ENCODE measurements at regions not wholly inside any gene's neighbourhood (a gene's known extent, or its start where the extent isn't known, plus 50 kb on each side); places are given as distances from the start of the nearest gene placed in this dataset.

DNA sequence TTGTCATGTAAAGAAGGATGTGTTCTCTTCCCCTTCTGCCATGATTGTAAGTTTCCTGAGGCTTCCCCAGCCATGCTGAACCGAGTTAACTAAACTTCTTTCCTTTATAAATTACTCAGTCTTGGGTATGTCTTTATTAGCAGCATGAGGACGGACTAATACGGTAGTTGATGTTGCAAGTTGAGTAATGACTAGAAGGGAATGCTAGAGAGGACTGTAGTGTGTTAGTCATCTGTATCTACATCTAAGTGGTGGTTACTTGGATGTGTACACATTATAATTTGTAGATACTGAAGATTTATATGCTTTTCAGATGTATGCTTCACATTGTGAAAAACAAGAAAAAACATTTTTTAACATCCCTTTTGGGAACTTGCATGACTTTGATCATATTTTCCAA is 244.6 kb downstream of the POLR1F start:
- no peaks in the 10 kb centered on the region for H3K36me3 ChIP-seq (ENCODE audit: insufficient read depth)
- TF ChIP-seq, protein P1, sequence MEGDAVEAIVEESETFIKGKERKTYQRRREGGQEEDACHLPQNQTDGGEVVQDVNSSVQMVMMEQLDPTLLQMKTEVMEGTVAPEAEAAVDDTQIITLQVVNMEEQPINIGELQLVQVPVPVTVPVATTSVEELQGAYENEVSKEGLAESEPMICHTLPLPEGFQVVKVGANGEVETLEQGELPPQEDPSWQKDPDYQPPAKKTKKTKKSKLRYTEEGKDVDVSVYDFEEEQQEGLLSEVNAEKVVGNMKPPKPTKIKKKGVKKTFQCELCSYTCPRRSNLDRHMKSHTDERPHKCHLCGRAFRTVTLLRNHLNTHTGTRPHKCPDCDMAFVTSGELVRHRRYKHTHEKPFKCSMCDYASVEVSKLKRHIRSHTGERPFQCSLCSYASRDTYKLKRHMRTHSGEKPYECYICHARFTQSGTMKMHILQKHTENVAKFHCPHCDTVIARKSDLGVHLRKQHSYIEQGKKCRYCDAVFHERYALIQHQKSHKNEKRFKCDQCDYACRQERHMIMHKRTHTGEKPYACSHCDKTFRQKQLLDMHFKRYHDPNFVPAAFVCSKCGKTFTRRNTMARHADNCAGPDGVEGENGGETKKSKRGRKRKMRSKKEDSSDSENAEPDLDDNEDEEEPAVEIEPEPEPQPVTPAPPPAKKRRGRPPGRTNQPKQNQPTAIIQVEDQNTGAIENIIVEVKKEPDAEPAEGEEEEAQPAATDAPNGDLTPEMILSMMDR (conservative IDR thresholded peaks at IDR 0.05; ENCODE audit: low read depth, low read length) = no peak

DNA sequence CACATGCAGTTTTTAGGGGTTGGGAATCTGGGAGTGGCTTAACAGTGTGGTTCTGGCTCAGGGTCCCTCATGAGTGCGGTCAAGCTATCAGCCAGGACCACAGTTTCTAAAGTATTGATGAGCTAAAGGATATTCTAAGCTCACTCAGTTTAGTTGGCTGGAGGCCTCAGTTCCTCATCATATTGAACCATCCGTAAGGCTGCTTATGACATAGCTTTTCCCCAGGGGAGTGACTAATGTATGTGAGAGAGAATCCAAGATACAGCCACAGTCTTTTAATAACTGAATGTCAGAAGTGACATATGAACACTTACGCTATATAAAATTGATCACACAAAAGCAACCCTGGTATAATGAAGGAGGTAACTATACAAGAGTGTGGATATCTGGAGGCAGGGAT is 245.3 kb downstream of the POLR1F start:
- Histone ChIP-seq H3K4me3 (IDR thresholded peaks at IDR 0.05; ENCODE audit: insufficient read depth, low read depth, low read length) (no peak overlapping the region), H3K79me2 (ENCODE audit: insufficient read depth, low read depth) (no peaks in the 10 kb centered on the region), H4K20me1 (ENCODE audit: insufficient read depth) (no peaks in the 10 kb centered on the region), H3K36me3 (ENCODE audit: insufficient read depth) (no peaks in the 10 kb centered on the region), H3K4me2 (no peak overlapping the region), H3K27ac (no peak overlapping the region), H3K4me1 (ENCODE audit: low read depth, poor library complexity, severe bottlenecking) (no peaks in the 10 kb centered on the region), H3K9ac (no peak overlapping the region), H2AFZ (ENCODE audit: low read depth) (no peak overlapping the region), H3K27me3 (ENCODE audit: insufficient read depth, low read depth) (no peaks in the 10 kb centered on the region)
- TF ChIP-seq, protein P1 (conservative IDR thresholded peaks at IDR 0.05; ENCODE audit: low read depth, low read length) = no peak

More for the DNA sequence above, 244.6 kb downstream of the POLR1F start:
- no peaks in the 10 kb centered on the region for H3K79me2 ChIP-seq (ENCODE audit: insufficient read depth, low read depth)
- H4K20me1 ChIP-seq (ENCODE audit: insufficient read depth) = no peaks in the 10 kb centered on the region
- no peaks in the 10 kb centered on the region for H3K27me3 ChIP-seq (ENCODE audit: insufficient read depth, low read depth)
- no peak overlapping the region for H3K9ac ChIP-seq
- no peak overlapping the region for H3K4me2 ChIP-seq
- H3K4me1 ChIP-seq (ENCODE audit: low read depth, poor library complexity, severe bottlenecking) = no peaks in the 10 kb centered on the region
- no peak overlapping the region for H2AFZ ChIP-seq (ENCODE audit: low read depth)
- no peak overlapping the region for H3K4me3 ChIP-seq (IDR thresholded peaks at IDR 0.05; ENCODE audit: insufficient read depth, low read depth, low read length)
- no peak overlapping the region for H3K27ac ChIP-seq

DNA sequence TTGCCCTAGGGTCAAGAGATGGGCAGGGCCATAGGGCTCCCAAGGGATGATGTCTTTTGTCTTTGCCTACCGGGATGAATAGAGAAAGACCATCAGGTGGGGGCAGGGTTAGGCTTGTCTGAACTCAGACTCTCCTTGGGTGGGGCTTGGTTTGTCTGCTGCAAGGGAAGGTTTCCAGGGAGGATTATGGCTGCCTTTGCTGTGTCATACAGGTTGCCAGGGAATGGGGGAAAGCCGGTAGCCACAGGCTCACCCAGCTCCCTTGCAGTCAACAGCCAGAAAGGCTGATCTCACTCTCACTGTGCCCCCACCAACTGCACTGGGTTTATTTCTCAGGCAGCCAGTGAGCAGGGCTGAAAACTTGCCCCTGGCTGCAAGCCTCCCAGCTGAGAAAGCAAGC is 253.2 kb downstream of the POLR1F start:
- no peaks in the 10 kb centered on the region for H3K27me3 ChIP-seq (ENCODE audit: insufficient read depth, low read depth)
- no peak overlapping the region for H3K4me3 ChIP-seq (IDR thresholded peaks at IDR 0.05; ENCODE audit: insufficient read depth, low read depth, low read length)
- H3K27ac ChIP-seq = no peak overlapping the region
- no peak overlapping the region for H3K4me2 ChIP-seq
- no peaks in the 10 kb centered on the region for H3K79me2 ChIP-seq (ENCODE audit: insufficient read depth, low read depth)
- TF ChIP-seq, protein P1 (conservative IDR thresholded peaks at IDR 0.05; ENCODE audit: low read depth, low read length) = no peak
- no peaks in the 10 kb centered on the region for H3K36me3 ChIP-seq (ENCODE audit: insufficient read depth)
- no peak overlapping the region for H2AFZ ChIP-seq (ENCODE audit: low read depth)
- H3K4me1 ChIP-seq (ENCODE audit: low read depth, poor library complexity, severe bottlenecking) = no peaks in the 10 kb centered on the region
- H4K20me1 ChIP-seq (ENCODE audit: insufficient read depth) = no peaks in the 10 kb centered on the region
- H3K9ac ChIP-seq = no peak overlapping the region

DNA sequence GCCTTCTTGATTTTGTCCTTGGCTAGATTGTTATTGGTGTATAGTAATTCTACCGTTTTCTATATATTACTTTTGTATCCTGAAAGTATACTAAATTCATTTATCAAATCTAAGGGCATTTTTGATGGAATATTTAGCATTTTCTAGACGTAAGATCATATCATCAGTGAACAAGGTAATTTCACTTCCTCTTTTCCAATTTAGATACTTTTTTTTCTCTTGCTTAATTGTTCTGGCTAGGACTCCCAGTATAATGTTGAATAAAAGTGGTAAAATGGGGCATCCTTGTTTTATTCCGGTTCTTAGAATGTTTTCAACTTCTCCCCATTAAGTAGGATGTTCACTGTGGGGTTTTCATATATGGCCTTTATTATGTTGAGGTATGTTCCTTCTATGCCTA is 260.7 kb downstream of the POLR1F start:
- Histone ChIP-seq H3K4me1 (ENCODE audit: low read depth, poor library complexity, severe bottlenecking) (no peaks in the 10 kb centered on the region), H3K79me2 (ENCODE audit: insufficient read depth, low read depth) (no peaks in the 10 kb centered on the region), H3K27me3 (ENCODE audit: insufficient read depth, low read depth) (no peaks in the 10 kb centered on the region), H3K36me3 (ENCODE audit: insufficient read depth) (no peaks in the 10 kb centered on the region), H3K4me3 (IDR thresholded peaks at IDR 0.05; ENCODE audit: insufficient read depth, low read depth, low read length) (no peak overlapping the region), H3K27ac (no peak overlapping the region), H2AFZ (ENCODE audit: low read depth) (no peak overlapping the region), H4K20me1 (ENCODE audit: insufficient read depth) (no peaks in the 10 kb centered on the region), H3K9ac (no peak overlapping the region), H3K4me2 (no peak overlapping the region)
- TF ChIP-seq, protein P1 (conservative IDR thresholded peaks at IDR 0.05; ENCODE audit: low read depth, low read length) = no peak

Measured in KMS-11 (cell line).